ENCODE measurements at regions not wholly inside any gene's neighbourhood (a gene's known extent, or its start where the extent isn't known, plus 50 kb on each side); places are given as distances from the start of the nearest gene placed in this dataset.

- DNase-seq (ENCODE audit: low read depth), result no peak
These were observed 104.8 kb downstream of the CYB561 start for GRCh38 chr17:63341276-63341675.

DNA sequence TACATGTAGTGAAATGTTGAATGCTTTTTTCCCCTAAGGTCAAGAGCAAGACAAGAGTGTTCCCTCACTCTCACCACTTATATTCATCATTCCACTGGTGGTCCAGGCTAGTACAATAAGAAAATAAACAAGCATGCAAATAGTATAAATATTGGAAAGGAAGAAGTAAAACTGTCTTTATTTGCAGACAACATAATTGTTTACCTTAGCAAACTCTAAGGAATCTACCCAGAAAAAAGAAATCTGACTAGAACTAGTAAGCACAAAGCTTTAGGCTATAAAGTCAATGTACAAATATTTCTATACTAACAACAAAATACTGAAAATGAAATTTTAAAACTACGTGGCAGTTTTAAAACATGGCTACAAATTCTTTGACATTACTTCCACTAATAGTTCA lies 101.7 kb downstream of the CYB561 start:
- DNase-seq (ENCODE audit: low read depth), result no peak

DNA sequence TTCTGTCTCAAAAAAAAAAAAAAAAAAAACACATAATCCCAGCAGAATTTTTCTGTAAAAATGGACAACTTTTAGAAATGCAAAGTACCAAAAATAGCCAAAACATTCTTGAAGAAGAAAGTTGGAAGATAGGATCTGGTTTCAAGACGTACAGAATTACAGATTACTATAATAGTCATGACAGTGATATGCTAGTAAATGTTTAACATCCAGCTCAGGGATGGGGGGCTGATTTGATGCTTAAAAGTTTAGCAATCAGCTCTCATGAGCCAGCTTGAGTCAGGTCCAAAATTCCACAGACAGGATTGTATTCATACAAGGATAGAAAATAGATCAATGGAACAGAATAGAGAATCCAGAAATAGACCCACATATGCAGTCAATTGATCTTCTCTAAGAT lies 100.5 kb downstream of the CYB561 start:
- DNase-seq (ENCODE audit: low read depth), result no peak

- no peak for DNase-seq (ENCODE audit: low read depth)
These were observed 98.6 kb downstream of the CYB561 start for GRCh38 chr17:63347475-63347874.

GRCh38 chr17:63349478-63350000 lies 96.6 kb downstream of the CYB561 start:
- no peak for DNase-seq (ENCODE audit: low read depth)

DNA sequence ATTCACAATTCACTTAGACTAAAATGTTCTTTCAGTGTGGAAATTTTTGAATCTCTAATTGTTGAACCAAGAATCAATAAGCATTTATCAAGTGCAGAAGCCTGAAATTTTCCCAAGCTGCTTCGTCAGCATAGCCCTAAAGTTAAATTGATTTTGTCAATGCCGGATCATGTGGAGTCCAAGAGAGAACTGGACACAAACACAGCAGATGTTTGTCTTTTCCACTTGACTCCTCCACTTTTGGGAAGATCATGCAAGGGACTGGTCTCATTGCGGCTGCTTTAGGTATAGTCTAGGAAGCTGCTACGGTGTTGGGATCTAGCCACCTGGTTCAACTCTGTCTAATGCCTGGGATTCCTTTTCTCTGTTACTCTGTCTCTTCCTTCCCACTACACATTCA lies 95.7 kb downstream of the CYB561 start:
- DNase-seq (ENCODE audit: low read depth), result no peak

DNA sequence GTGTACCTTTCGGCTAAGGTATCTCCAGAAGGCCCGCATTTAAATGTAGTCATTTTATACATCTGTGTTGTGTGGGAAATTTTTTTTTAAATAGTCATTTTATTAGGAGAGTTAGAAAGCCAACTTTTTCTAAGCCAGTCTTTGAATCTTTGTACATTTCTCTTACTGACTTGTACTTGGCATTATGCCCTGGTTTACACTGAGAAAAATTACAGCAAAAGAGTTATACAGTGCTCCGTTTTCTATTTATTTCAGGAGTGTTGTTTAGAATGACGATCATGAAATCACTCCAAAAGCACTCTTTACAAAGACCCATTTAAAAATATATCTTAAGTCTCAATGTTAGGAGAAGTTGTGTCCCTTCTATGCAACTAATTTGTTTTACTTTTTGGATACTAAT lies 91.8 kb downstream of the CYB561 start:
- no peak for DNase-seq (ENCODE audit: low read depth)

DNA sequence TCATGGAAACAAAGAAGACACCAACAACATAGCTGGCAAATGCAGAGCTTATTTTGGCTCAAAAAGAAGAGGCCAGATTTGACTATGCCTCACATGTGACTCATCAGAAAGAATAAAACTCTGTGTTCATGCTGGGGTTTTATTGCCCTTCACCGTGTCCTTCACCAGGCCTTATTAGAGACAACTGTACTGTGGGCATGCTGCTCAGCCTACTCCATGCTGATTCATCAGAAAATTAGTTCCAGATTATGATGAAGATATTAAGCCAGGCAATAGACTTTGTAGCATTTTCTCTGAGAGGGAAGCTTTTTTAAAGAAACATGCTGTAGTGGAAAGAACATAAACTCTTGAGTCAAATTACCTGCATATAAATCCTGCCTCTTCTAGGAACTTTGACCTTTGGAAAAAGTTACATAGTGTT lies 89.8 kb downstream of the CYB561 start:
- no peak for DNase-seq (ENCODE audit: low read depth)

GRCh38 chr17:63358111-63358839 lies 87.8 kb downstream of the CYB561 start:
- no peak for DNase-seq (ENCODE audit: low read depth)

GRCh38 chr17:63358956-63359355 lies 87.2 kb downstream of the CYB561 start:
- no peak for DNase-seq (ENCODE audit: low read depth)

GRCh38 chr17:63361182-63361581 lies 84.9 kb downstream of the CYB561 start:
- no peak for DNase-seq (ENCODE audit: low read depth)

- DNase-seq (ENCODE audit: low read depth), result no peak
These were observed 84.0 kb downstream of the CYB561 start for GRCh38 chr17:63362115-63362514.

DNA sequence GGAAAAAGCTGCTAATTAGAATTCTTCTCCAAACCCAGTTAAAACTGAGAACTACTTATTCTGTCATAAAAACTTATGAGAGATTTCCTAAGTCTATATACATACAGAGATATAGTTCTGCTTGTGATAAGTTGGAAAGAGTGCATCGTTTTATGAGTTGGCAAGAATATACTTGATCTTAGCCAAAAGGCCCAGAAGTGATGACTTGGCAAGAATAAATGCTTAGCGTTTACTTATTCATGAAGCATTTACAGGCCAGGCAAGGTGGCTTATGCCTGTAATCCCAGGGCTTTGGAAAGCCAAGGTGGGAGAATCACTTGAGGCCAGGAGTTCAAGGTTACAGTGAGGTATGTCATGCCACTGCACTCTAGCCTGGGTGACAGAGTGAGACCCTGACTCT lies 81.7 kb downstream of the CYB561 start:
- DNase-seq (ENCODE audit: low read depth), result no peak

GRCh38 chr17:63364944-63365343 lies 81.2 kb downstream of the CYB561 start:
- DNase-seq (ENCODE audit: low read depth), result no peak

DNA sequence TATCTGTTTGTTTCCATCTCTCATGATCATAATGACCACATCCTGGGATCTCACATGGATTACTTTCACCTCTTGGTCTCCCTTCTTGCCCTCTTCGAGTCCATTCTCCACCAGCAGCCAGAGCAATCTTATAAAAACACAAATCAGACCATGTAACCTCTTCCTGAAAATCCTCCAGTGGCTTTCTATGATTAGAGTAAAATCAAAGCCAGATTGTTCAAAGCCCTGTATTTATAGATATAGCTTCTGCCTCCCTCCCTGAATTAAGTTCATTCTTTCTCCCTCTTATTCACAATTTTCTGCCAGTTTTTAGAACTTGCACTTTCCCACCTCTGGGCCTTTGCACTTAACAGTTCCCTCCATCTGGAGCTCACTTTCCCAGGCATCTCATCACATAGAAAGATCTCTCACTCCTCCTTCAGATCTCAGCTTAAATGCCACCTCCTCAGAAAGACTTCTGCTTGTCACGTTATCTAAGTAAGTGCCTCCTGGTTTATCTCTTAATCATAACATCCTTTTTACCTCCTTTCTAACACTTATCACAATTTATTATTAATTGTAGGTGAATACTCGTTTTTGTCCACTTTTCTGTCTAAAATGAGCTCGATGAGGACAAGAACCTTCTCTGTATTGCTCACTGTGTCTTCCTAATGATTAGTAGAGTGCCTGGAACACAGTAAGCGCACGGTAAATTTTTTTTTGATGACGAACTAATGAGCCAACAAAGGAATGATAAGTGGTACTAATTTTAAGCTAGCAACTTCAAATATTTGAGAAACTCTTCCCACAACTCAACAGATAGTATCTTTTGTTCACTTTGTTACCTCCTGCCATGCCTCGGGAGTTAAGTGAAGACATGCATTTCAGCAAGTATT lies 80.5 kb downstream of the CYB561 start:
- DNase-seq (ENCODE audit: low read depth), result no peak

DNA sequence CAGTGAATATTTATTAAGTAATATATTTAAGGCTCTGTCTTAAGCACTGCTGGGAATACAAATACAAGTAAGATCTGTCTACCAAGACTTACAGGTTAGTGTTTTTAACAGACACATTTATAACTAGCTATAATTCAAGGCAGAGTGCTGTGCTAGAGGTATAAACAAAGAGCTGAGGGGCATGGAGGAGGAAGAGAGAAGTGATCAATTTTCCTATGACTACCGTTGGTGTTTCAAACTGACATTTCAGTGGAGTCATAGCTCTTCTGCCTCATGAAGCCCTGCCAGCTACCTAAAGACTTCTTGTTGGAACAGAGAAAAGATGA lies 79.9 kb downstream of the CYB561 start:
- DNase-seq (ENCODE audit: low read depth), result no peak

DNA sequence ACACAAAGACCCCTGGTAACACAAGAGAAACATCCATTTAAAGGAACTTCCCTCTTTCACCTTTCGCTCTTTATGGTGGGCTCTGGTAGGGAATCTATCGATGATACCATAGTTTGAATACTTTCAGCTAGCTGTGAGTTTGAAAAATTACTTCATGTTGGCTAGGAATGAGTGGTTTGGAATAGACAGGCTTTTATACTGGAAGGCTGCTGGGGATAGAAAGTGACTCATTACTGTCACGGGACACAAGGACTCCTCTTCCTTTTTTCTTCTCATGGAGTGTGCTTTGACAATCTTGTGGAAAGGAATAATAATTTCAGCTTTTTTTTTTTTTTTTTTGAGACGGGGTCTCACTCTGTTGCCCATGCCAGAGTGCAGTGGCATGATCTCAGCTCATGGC lies 76.9 kb downstream of the CYB561 start:
- DNase-seq (ENCODE audit: low read depth), result no peak

DNA sequence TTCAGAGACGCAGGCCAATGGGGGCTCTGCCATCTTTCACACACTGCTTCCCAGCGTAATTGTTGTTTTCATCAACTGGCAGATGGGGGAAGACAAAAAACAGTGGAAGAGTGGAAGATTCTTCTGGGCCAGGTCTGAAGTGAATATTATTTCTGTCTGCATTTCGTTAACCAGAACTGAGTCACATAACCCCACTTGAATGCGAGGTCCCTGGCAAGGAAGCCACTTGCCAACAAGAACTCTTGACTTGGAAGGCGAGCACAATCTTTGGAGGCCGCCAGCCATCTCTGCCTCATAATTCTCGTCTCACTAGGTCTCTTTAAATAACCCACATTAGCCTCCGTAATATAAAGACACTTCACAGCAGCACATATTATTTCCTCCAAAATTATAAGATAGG lies 75.4 kb downstream of the CYB561 start:
- no peak for DNase-seq (ENCODE audit: low read depth)

- DNase-seq (ENCODE audit: low read depth), result no peak
These were observed 69.2 kb downstream of the CYB561 start for GRCh38 chr17:63376949-63377348.

- DNase-seq (ENCODE audit: low read depth), result no peak
These were observed 67.4 kb downstream of the CYB561 start for GRCh38 chr17:63378411-63379375.

DNA sequence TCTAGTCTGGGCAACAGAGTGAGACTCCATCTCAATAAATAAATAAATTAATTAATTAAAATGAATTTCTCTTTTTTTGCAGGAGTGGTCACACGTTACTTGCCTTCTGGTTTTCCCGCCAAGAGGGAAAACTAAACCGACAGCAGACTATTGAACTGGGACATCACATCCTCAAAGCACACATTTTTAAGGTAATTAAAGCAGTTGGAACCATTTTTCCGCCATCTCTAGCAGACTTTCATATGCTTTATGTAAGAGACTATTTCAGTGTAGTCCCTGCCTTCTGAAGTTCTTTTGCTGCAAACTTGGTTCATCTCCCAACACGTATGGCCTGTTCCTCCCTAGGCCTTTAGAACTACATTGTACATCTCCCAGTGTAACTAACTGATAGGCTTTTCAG lies 66.5 kb downstream of the CYB561 start:
- DNase-seq (ENCODE audit: low read depth), result no peak

DNA sequence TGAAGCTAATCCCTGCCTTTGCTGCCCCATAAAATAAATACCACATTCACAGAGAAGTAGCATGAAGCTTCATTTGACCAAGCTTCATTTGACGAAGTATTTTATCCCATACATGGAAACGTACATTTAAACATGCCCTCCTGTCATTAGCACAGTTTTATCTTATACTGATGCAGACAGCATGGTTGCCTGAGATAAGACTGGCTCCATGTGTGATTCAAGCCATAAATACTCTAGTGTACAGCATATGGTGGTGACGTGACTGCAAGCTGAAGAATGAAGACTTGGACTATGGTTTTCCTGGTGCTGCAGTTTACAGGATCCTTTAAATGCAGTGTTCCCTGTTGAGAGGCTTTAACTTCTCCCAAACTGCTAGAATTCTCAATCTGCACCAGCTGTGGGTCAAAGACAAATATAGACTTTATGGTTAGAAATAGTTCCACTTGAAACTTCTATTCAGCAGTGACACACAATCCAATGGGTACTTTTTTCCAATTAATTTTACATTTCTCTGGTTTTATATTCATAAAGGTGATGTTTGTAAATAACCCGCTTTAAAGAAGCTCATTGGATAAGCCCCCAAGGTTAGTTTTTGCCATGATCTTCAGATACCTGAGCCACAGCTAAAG lies 64.9 kb downstream of the CYB561 start:
- DNase-seq (ENCODE audit: low read depth), result no peak
